Ishikawa (cell line): ENCODE measurements at regions not wholly inside any gene's neighbourhood (a gene's known extent, or its start where the extent isn't known, plus 50 kb on each side); places are given as distances from the start of the nearest gene placed in this dataset.

ENCODE experiments used
- CEBPB ChIP-seq: IDR thresholded peaks from 2 replicates; pipeline ENCODE4 v1.6.1; 2012
- CREB1 ChIP-seq: IDR thresholded peaks from 2 replicates; pipeline ENCODE4 v1.6.1; 2012; ENCODE audit warnings: low read depth
- EGR1 ChIP-seq: IDR thresholded peaks from 2 replicates; pipeline ENCODE4 v1.6.1; 2012
- EP300 ChIP-seq: IDR thresholded peaks from 2 replicates; pipeline ENCODE4 v1.6.1; 2012; ENCODE audit warnings: borderline replicate concordance
- FOXM1 ChIP-seq: IDR thresholded peaks from 2 replicates; pipeline ENCODE4 v1.6.1; 2012; ENCODE audit warnings: low read depth, borderline replicate concordance
- NFIC ChIP-seq: IDR thresholded peaks from 2 replicates; pipeline ENCODE4 v1.6.1; 2012
- RAD21 ChIP-seq: IDR thresholded peaks from 2 replicates; pipeline ENCODE4 v1.6.1; 2012; ENCODE audit warnings: low read depth
- TAF1 ChIP-seq: IDR thresholded peaks from 2 replicates; pipeline ENCODE4 v1.6.1; 2012; ENCODE audit warnings: low read depth, mild to moderate bottlenecking
- TCF12 ChIP-seq: IDR thresholded peaks from 2 replicates; pipeline ENCODE4 v1.6.1; 2012; ENCODE audit warnings: low read depth
- TEAD4 ChIP-seq: IDR thresholded peaks from 2 replicates; pipeline ENCODE4 v1.6.1; 2012
- YY1 ChIP-seq: IDR thresholded peaks from 2 replicates; pipeline ENCODE4 v1.6.1; 2012; ENCODE audit warnings: low read depth
- ZBTB7A ChIP-seq: IDR thresholded peaks from 2 replicates; pipeline ENCODE4 v1.6.1; 2012; ENCODE audit warnings: low read depth
- TF ChIP-seq, protein P1 (sequence below): IDR thresholded peaks from 2 replicates; pipeline ENCODE4 v1.6.1; 2012
- TF ChIP-seq, protein P2 (sequence below): IDR thresholded peaks from 2 replicates; pipeline ENCODE4 v1.6.1; 2012
- TF ChIP-seq, protein P3 (sequence below): IDR thresholded peaks from 2 replicates; pipeline ENCODE4 v1.6.1; 2012; ENCODE audit warnings: low read depth, mild to moderate bottlenecking

DNA sequence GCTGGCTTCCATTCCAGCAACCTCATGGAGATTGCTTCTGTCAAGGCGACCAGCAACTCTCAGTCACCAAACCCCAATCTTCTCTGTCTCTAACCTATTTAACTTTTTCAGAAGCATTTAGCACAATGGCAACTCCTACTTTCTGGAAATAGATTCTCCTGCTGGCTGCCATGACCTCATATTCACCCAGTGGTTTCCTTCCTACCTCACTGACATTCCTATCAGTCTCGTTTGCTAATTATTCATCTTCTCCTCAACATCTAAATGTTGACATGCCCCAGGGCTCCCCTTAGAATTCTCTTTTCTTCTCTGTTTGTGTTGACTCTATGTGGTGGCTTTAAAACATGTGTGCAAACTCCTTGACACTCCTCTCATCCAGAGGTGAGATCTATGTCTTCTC is 106.7 kb downstream of the OLFM4 start:
- TF ChIP-seq YY1 = no peak
- TF ChIP-seq CREB1 = no peak
- no peak for TF ChIP-seq TCF12
- TF ChIP-seq ZBTB7A = no peak
- no peak for TF ChIP-seq FOXM1

DNA sequence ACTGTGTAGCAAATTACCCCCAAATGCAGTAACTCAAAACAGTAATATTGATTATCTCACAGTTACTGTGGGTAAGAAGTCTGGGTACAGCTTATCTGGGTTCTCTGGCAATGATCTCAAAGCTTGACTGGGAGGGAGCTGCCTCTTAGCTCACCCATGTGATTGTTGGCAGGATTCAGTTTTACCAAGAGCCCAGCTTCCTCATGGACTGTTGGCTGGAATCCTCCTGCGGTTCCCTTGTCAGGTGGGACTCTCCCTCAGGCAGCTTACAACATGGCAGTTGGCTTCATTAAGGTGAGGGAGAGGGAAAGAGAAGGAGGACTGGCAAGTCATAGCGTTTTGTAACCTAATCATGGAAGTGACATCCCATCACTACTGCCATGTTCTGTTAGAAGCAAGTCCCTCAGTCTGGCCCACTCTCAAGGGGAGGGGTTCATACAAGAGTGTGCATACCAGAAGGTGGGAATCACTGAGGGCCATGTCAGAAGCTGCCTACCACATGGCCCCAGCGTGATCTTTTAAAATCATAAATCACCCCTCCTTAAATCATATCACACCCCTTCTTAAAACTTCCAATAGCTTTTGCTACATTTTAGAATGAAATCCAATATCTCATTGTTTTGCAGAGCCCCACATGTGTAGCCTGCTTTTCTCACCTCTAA is 108.1 kb downstream of the OLFM4 start:
- TF ChIP-seq CEBPB (no peak), TCF12 (no peak), EGR1 (no peak), TAF1 (no peak), RAD21 (no peak), EP300 (no peak), YY1 (no peak), FOXM1 (no peak), CREB1 (no peak), ZBTB7A (no peak), NFIC (no peak), TEAD4 (no peak)
- TF ChIP-seq, protein P1, sequence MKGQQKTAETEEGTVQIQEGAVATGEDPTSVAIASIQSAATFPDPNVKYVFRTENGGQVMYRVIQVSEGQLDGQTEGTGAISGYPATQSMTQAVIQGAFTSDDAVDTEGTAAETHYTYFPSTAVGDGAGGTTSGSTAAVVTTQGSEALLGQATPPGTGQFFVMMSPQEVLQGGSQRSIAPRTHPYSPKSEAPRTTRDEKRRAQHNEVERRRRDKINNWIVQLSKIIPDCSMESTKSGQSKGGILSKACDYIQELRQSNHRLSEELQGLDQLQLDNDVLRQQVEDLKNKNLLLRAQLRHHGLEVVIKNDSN = no peak
- TF ChIP-seq, protein P2, sequence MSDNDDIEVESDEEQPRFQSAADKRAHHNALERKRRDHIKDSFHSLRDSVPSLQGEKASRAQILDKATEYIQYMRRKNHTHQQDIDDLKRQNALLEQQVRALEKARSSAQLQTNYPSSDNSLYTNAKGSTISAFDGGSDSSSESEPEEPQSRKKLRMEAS = no peak
- TF ChIP-seq, protein P3, sequence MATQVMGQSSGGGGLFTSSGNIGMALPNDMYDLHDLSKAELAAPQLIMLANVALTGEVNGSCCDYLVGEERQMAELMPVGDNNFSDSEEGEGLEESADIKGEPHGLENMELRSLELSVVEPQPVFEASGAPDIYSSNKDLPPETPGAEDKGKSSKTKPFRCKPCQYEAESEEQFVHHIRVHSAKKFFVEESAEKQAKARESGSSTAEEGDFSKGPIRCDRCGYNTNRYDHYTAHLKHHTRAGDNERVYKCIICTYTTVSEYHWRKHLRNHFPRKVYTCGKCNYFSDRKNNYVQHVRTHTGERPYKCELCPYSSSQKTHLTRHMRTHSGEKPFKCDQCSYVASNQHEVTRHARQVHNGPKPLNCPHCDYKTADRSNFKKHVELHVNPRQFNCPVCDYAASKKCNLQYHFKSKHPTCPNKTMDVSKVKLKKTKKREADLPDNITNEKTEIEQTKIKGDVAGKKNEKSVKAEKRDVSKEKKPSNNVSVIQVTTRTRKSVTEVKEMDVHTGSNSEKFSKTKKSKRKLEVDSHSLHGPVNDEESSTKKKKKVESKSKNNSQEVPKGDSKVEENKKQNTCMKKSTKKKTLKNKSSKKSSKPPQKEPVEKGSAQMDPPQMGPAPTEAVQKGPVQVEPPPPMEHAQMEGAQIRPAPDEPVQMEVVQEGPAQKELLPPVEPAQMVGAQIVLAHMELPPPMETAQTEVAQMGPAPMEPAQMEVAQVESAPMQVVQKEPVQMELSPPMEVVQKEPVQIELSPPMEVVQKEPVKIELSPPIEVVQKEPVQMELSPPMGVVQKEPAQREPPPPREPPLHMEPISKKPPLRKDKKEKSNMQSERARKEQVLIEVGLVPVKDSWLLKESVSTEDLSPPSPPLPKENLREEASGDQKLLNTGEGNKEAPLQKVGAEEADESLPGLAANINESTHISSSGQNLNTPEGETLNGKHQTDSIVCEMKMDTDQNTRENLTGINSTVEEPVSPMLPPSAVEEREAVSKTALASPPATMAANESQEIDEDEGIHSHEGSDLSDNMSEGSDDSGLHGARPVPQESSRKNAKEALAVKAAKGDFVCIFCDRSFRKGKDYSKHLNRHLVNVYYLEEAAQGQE = no peak

DNA sequence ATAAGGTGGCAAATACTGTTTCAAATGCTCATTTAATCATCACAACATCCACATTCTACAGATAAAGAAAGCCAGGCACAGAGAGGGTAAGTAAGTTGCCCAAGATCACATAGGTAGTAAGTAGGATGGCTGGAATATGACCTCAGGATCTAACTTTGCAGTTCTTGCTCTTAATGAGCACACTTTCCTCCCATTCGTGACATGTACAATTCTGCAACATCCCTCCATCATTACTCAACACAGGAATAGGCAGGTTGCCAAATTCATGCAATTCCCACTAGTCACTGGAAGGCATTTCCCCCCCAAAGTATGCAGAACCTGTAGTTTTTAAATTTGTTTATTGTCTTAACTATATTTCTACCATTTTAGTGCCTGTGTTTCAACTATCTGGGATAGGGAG is 109.2 kb downstream of the OLFM4 start:
- TF ChIP-seq FOXM1 (no peak), TAF1 (no peak), TCF12 (no peak), RAD21 (no peak), TEAD4 (no peak), EP300 (no peak), EGR1 (no peak), CREB1 (no peak), CEBPB (no peak)
- TF ChIP-seq, protein P3 = no peak
- TF ChIP-seq, protein P1 = no peak

DNA sequence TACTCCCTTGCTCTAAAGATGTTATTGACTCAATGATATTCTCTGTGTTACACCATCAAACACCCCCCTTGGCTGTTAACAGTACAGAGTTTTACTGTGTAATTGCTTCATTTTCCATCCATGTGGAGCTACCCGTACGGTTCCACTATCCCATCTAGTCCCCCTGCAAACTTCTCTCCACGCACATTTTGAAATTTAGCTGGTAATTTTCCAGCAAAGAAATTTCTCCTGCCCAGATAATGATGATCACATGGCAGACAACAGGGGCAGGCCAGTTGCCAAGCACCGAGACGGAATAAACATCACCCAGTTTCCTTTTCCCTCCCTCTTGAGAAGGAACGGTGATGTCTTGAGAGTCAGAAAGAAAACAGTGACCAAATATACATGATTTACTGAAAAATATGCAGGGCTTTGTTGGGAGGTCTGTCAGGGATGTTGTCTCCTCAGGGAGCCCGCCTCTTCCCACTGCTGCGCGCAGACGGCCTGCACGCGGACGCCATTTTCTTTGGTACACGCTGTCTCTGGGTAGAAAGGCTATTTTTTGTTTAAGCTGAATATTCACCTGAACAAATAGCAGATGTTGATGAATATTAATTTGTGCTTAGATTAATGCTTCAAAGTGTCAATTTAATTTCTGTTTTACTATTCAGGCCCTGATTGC is 109.9 kb downstream of the OLFM4 start:
- TF ChIP-seq EGR1 (no peak), FOXM1 (no peak), TEAD4 (no peak), RAD21 (no peak), EP300 (no peak), YY1 (no peak), NFIC (no peak), TAF1 (no peak), TCF12 (no peak), CREB1 (no peak)
- TF ChIP-seq, protein P2 = no peak
- TF ChIP-seq, protein P1 = no peak
- TF ChIP-seq, protein P3 = no peak
